IPS DF 6.9 (cell line): ENCODE measurements at regions not wholly inside any gene's neighbourhood (a gene's known extent, or its start where the extent isn't known, plus 50 kb on each side); places are given as distances from the start of the nearest gene placed in this dataset.
"Not testable (repeated sequence)": the region's sequence is repeated elsewhere in the genome, so short reads cannot be mapped to it uniquely, and the experiment has no call there.

Experiments used
- DNase-seq: peaks from one replicate; pipeline ENCODE4 v3.0.0-alpha.2; 2013; ENCODE audit warnings: low read depth, low spot score
- H3K27ac ChIP-seq: one replicate; pipeline ENCODE4 v1.5.1; 2013; ENCODE audit warnings: low read length, control low read depth
- H3K27me3 ChIP-seq: 2 replicates; pipeline ENCODE4 v1.6.1; 2013; ENCODE audit warnings: mild to moderate bottlenecking, low read length; ENCODE audit not compliant: control insufficient read depth, insufficient read depth
- H3K36me3 ChIP-seq: 2 replicates; pipeline ENCODE4 v1.6.1; 2013; ENCODE audit warnings: low read length; ENCODE audit not compliant: control insufficient read depth, insufficient read depth
- H3K4me1 ChIP-seq: 2 replicates; pipeline ENCODE4 v1.6.1; 2013; ENCODE audit warnings: low read length; ENCODE audit not compliant: control insufficient read depth, insufficient read depth
- H3K4me3 ChIP-seq: 2 replicates; pipeline ENCODE4 v1.5.1; 2013; ENCODE audit warnings: mild to moderate bottlenecking, low read length
- H3K9me3 ChIP-seq: 2 replicates; pipeline ENCODE4 v1.6.1; 2013; ENCODE audit warnings: low read length, inconsistent platforms; ENCODE audit not compliant: control insufficient read depth, insufficient read depth
- WGBS: extraction: QIAGEN DNeasy Blood & Tissue Kit; methylation state at CpG from one replicate; pipeline ENCODE4 v1.1.7; 2013; ENCODE audit warnings: mixed read lengths, missing lambda C conversion rate; ENCODE audit not compliant: insufficient read length, insufficient coverage; 5-methylcytosine and 5-hydroxymethylcytosine counted together

GRCh38 chr7:80298201-80298600 is 163.6 kb downstream of the GNAI1 start:
- Histone ChIP-seq H3K36me3 (no peaks in the 10 kb centered on the region), H3K4me3 (no peak overlapping the region), H3K27me3 (peaks cover 7% of the 10 kb centered on the region; the same call in 1 of the 2 replicates), H3K4me1 (no peaks in the 10 kb centered on the region), H3K27ac (no peak overlapping the region), H3K9me3 (no peaks in the 10 kb centered on the region)
- DNase-seq = no peak

GRCh38 chr7:80294346-80294745 is 159.7 kb downstream of the GNAI1 start:
- Histone ChIP-seq H3K4me3 (no peak overlapping the region), H3K27me3 (no peaks in the 10 kb centered on the region), H3K36me3 (no peaks in the 10 kb centered on the region), H3K4me1 (no peaks in the 10 kb centered on the region), H3K9me3 (no peaks in the 10 kb centered on the region), H3K27ac (no peak overlapping the region)
- DNase-seq = no peak

- H3K27ac ChIP-seq, H3K27me3 ChIP-seq, H3K36me3 ChIP-seq, H3K9me3 ChIP-seq, DNase-seq, H3K4me3 ChIP-seq, H3K4me1 ChIP-seq: not testable (repeated sequence)
- WGBS = no CpG with 5 or more reads among the region's 3 CpGs
These were observed 158.0 kb downstream of the GNAI1 start for GRCh38 chr7:80292634-80293033.

- H3K4me3 ChIP-seq = no peak overlapping the region
- H3K36me3 ChIP-seq = no peaks in the 10 kb centered on the region
- H3K4me1 ChIP-seq = no peaks in the 10 kb centered on the region
- DNase-seq = peak; percentile 5
- H3K27me3 ChIP-seq = no peaks in the 10 kb centered on the region
- WGBS = no CpG with 5 or more reads among the region's 4 CpGs
- H3K27ac ChIP-seq = no peak overlapping the region
- no peaks in the 10 kb centered on the region for H3K9me3 ChIP-seq
These were observed 153.8 kb downstream of the GNAI1 start for GRCh38 chr7:80288175-80289122.

DNA sequence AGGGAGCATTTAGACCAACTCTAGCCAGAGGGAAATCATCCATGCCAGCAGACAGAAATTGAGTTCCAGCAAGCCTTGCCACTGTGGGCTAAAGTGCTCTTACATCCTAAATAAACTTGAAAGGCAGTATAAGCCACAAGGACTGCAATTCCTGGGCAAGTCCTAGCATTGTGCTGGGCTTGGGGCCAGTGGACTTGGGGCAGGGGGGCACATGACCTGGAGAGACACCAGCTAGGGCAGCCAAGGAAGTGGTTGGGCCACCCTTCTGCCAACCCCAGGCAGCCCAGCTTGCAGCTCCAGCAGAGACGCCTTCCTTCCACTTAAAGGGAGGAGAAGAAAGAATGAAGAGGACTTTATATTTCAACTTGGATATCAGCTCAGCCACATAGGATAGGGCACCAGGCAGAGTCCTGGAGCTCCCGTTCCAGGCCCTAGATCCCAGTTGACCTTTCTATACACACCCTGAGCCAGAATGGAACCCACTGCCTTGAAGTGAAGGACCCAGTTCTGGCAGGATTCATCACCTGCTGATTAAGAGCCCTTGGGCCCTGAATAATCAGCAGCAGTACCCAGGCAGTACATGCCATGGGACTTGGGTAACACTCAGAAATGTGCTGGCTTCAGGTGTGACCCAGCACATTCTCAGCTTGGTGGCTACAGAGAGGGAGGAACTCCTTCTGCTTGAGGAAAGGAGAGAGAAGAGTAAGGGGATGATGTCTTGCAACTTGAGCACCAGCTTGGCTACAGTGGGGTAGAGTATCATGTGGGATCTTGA is 153.0 kb downstream of the GNAI1 start:
- H3K36me3 ChIP-seq = no peaks in the 10 kb centered on the region
- H3K27ac ChIP-seq = no peak overlapping the region
- no peaks in the 10 kb centered on the region for H3K27me3 ChIP-seq
- H3K4me3 ChIP-seq = no peak overlapping the region
- H3K9me3 ChIP-seq = no peaks in the 10 kb centered on the region
- no CpG with 5 or more reads among the region's 2 CpGs for WGBS
- no peaks in the 10 kb centered on the region for H3K4me1 ChIP-seq
- no peak for DNase-seq

- no peak for DNase-seq
- no CpG with 5 or more reads among the region's 2 CpGs for WGBS
These were observed 152.0 kb downstream of the GNAI1 start for GRCh38 chr7:80286611-80287010.

DNA sequence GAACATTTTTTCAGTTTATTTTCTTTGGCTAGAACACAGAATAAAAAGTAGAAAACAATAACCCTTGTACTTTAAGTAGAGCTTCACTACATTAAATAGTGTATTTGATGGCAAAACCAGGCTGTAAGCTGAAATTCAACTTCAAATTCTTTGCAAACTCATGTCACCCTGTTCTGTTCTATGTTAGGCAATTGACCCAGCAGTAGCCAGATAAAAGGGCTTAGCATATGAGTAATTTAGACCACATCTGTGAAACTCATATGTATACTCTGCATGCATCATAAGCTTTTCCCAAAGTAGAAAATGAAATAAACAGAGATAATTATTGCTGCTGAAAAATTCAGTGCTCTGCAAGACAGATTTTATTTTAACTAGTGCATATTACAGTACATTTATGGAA is 150.2 kb downstream of the GNAI1 start:
- Histone ChIP-seq H3K4me1 (no peaks in the 10 kb centered on the region), H3K27ac (no peak overlapping the region), H3K27me3 (no peaks in the 10 kb centered on the region), H3K9me3 (no peaks in the 10 kb centered on the region), H3K4me3 (no peak overlapping the region), H3K36me3 (no peaks in the 10 kb centered on the region)
- DNase-seq = no peak

More at GRCh38 chr7:80286611-80287010, 152.0 kb downstream of the GNAI1 start:
- Histone ChIP-seq H3K4me3 (no peak overlapping the region), H3K27ac (no peak overlapping the region), H3K4me1 (no peaks in the 10 kb centered on the region), H3K9me3 (no peaks in the 10 kb centered on the region), H3K27me3 (no peaks in the 10 kb centered on the region), H3K36me3 (no peaks in the 10 kb centered on the region)

DNA sequence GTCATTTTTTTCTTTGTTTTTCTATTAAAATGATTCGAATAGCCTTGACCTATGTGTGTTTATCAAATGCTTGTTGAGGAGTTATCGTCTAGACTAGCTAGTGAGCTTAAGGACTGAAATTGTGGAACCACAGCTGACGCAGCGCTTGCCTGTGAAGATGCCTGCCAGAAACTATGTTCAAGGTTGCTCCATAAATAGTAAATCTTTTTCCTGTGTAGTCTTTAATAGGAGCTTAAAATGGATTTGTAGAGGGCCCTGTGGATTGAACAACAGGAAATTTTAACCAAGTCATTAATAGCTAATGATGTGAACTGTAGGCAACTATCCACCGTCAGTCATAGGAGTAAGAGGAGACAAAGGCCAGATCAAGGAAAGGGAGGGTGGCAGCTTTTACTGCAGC is 145.1 kb downstream of the GNAI1 start:
- Histone ChIP-seq H3K36me3 (no peaks in the 10 kb centered on the region), H3K4me1 (no peaks in the 10 kb centered on the region), H3K4me3 (no peak overlapping the region), H3K27ac (no peak overlapping the region), H3K27me3 (no peaks in the 10 kb centered on the region), H3K9me3 (no peaks in the 10 kb centered on the region)
- DNase-seq = no peak
- WGBS = no CpG with 5 or more reads among the region's 5 CpGs

DNA sequence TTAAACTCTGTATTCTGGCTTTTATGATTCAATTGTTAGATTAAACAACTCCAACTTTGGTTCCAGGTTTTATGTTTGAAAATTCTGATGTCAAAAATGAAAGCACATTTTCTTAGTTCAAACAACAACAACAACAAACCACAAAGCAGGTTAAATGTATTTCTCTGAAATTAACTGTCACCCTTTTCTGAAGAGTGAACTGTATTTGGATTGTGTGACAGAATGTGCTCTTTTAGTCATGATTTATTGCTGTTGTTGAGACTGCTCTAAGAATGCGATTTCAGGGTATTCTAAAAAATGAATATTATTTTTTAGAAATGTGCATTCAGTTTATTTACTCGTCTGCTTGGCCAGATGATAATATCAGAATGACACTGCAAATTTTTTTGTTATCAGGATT is 144.1 kb downstream of the GNAI1 start:
- Histone ChIP-seq H3K4me3 (no peak overlapping the region), H3K27ac (no peak overlapping the region), H3K4me1 (no peaks in the 10 kb centered on the region), H3K36me3 (no peaks in the 10 kb centered on the region), H3K27me3 (no peaks in the 10 kb centered on the region), H3K9me3 (no peaks in the 10 kb centered on the region)
- DNase-seq = no peak
- no CpG with 5 or more reads among the region's 2 CpGs for WGBS

- no peak for DNase-seq
- Histone ChIP-seq H3K27me3 (no peaks in the 10 kb centered on the region), H3K9me3 (no peaks in the 10 kb centered on the region), H3K27ac (no peak overlapping the region), H3K4me3 (no peak overlapping the region), H3K36me3 (no peaks in the 10 kb centered on the region), H3K4me1 (no peaks in the 10 kb centered on the region)
- WGBS = no CpG with 5 or more reads among the region's 6 CpGs
These were observed 143.1 kb downstream of the GNAI1 start for GRCh38 chr7:80277434-80278427.
